ENCODE measurements at regions not wholly inside any gene's neighbourhood (a gene's known extent, or its start where the extent isn't known, plus 50 kb on each side); places are given as distances from the start of the nearest gene placed in this dataset.
"Not testable (repeated sequence)": the region's sequence is repeated elsewhere in the genome, so short reads cannot be mapped to it uniquely, and the experiment has no call there.

DNA sequence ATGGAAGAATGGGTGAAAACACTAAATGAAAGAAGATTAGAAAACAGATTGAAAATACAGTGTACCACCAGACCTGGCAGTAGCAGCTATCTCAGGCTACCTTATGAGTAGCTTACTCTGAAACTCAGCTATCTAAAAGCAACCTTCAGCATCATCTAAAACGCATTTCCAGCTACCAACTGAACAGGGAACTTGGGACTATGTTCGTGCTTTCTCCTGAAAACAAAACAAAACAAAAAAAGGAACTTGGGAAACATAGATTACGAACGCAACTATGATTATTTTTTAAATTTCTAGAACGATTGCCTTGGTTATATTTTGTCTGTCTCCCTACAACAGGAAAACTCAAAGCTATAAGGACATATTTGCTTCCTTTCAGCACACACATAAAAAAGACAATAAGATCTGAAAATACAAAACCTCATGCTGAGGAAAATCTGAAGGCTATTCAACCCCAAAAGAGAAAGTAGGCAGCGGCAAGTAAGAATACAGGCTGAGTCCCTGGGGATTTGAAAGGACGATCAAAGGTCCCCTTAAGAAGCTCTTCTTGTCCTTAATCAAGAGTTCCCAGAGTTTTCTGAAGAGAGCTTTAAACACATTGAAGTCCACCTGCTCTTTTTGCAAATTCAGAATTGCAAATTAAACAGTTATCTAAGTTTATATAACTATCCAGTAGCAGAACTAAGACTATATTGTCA, 53.4 kb downstream of the OR2K2 start:
- no peak for DNase-seq

DNA sequence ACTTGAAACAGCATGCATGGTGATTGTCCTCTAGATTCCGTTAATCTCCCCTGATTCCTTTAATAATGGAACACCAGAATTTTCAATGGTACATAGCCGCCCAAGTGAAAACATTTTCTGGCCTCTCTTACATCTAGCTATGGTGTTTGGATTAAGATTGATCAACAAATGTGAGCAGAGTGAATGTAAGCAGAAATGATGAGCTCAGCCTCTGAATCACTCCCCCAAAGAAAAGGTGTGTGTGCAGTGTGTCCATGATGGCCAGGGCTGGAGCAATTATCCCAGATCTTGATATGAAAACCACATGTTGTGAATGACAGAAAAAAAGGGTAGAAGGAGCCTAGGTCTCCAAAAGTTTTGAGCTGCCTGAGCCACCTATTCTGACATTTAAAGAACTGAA, 55.3 kb downstream of the OR2K2 start:
- no peak for DNase-seq

DNA sequence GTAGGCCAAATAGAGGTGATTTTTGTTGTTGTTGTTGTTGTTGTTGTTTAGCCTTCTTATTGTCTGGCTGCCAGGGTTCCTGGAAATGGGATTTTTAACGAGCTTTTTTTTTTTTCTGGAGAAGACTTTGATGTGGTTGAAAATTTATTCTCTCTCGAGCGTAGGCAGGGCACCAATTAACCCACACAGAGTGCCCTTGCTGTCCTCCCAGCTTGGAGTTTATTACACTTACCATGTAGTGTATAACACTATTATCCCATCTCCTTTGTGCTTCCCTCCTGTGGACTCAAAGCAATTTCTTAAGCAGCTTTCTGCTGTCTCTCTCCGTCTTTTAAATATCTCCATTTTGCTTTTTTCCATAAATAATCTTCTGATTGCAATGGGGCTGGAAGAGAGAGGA, 57.4 kb downstream of the OR2K2 start:
- no peak for DNase-seq

DNA sequence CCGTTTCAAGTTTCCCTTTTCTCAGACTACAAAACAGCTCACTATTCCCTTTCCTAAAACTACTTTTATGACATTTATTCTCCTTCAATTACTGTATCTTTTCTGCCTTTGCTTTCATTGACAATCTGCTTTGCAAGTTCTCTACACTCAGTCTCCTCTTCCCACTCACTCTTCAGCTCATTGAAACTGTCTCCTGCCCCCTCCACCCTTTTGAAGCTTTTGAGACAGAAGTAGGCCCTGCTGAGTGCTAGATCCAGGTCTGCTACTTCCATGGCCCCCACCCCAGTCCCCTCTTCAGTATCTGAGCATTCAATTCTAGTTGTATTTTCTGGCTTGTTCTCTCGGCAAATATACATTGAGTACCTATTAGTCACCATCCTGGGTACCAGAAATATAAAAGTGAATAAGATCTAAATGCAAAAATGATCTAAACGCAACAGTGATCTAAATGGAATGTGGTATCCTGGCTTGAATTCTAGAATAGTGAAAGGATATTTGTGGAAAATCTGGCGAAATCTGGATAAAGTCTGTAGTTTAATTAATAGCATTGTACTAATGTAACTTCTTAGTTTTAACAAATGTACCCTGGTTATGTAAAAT, 58.4 kb downstream of the OR2K2 start:
- no peak for DNase-seq

DNA sequence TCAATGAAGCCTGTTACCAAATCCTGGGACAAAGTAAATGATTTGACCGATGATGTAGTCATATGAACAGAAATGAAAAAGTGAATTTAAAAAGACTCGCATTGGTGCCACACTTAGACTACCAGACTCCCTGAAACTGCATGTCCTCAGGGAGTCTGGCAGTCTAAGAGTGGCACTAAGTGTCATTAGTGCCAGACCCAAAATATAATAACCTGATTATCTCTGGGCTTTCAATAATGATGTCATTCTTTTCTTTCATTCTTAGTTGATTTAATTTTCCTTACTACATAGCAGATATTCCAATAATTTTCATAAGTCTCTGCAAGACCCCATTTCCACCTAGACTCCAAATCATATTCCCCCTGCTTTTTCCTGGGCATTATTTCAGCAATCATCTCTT, 59.0 kb downstream of the OR2K2 start:
- no peak for DNase-seq

DNA sequence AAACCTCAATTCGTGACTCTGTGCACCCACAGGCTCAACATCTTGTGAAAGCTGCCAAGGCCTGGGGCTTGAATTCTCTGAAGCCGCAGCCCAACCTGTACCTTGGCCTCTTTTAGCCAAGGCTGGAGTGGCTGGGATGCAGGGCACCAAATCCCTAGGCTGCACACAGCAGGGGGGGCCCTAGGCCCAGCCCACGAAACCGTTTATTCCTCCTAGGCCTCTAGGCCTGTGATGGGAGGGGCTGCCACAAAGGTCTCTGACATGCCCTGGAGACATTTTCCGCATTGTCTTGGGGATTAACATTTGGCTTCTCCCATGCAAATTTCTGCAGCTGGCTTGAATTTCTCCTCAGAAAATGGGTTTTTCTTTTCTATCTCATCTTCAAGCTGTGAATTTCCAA, 64.0 kb downstream of the OR2K2 start:
- not testable (repeated sequence) for DNase-seq

DNA sequence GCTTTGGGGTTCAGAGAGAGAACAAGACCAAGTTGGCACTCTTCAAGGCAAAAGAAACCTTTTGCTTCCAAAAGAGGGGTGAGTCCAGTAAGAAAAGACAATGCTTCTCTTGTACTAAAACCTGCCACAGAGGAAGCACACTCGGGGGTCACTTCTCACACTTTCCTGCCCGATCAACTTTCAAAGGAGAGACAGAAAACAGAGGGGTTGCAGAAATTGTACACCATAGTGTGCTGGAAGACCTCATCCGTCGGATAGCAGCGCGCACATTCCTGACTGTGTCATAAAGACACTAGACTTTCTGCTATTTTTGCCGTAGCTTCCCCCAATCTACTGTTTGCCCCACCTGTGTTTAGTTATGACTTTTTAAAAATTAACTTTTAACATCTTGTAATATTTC, 66.9 kb downstream of the OR2K2 start:
- no peak for DNase-seq

DNA sequence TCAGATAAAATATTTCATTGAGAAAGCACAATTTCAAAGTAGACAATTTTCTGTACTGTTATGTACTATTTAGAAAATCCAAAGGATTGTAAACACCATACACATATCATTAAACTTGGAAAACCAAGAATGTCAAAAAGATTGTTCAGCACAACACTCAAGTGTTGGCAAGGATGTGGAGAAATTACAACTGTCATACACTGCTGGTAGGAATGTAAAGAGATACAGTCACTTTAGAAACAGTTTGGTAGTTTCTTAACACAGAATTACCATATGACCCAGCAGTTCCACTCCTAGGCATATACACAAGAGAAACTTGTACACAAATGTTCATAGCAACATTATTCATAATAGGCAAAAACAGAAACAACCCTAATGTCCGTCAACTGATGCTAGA, 71.2 kb downstream of the OR2K2 start:
- DNase-seq = no peak

DNA sequence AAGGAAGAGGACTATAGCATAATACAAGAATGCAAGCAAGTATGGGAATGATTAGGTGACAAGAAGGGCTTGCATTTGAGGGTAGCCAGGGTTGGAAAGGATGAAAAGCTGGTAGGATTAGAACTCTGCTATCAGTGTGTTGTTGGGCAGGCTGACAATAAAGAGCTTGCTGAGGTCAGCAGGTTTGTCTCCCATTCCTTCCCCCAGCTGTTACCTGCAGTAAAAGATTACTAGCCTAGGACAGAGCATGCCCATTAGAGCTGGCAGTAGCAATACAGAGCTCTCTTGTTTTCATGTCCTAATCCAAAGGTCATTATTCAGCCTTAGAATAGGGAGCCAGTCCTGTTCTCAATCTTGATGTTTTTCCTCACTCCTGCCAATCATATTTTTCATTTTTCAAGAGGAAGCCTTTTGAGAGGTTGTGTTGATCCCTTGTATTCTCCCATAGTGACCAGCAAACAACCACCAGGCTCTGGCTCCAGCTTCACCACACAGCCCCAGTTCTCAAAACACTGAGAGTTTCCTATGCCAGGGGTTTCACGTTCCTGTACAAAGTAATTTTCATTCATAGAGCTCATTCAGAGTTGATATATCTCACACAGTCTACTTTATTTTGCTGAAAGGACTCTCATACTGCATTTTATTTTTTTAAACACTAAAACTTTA, 71.7 kb downstream of the OR2K2 start:
- DNase-seq = no peak

DNA sequence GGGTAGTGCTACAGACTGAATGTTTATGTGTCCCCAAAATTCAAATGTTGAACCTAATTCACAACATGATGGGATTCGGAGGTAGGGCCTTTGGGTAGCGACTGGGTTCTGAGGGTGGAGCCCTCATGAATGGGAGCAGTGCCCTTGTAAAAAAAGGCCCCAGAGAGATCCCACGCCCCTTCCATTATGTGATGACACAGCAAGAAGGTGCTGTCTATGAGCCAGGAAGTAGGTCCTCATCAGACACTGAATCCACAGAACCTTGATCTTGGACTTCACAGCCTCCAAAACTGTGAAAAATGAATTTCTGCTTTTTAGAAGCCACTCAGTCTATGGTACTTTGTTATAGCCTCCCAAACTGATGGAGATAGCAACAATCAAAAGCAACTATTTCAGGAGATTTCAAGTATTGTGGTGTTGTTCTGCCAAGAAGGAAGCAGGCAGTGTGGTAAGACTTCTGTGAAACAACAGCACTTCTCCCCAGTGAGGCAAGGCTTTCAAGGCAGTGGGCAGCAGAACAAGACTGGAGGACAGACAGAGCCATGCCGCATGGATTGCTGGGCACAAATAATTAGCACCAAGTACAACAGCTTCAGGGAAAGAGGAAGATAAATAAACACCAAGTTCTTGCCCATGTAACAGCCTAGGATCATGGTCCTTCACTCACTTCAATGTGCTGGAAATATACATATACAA, 76.1 kb downstream of the OR2K2 start:
- DNase-seq = no peak

DNA sequence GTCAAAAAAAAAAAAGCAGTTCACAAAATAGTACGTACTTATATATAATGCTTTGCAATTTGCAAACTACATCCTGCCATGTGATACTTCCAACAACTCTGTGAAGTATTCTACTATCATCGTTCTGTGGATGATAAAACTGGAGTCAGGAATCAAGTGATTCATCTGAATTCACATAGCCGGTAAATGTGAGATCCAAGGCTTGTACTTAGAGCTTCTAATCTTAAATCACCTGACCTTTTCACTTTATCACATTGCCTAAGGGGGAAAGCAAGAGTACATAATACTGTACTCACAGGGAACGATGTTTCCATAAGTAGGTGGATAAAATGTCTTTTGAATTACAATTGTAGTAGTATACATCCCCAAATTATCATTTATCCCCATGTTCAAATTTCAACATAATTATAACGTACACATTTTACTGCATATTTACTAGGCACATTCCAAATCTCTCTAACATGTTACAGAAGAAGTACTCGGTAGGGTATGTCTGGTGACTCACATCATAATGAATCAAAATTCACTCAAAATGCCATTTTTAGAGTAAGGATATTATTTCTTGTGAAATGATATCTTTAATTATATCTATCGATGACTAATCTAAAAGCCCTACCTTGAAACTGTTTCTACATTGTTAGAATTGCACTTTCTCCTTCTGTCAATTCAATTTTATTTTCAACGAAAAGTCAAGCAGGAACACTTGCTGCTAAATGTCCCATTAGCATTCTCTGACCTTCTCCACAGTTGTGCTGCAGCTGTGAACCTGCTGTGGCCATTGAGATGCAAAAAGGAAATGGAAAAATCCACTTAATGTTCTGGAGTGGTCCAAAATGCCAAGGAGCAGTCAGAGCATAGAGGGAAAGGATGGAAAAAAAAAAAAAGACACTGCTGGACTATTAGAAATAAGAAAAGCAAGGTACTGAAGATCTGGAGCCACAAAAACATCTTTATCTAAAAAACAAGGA, 78.9 kb downstream of the OR2K2 start:
- DNase-seq = no peak

DNA sequence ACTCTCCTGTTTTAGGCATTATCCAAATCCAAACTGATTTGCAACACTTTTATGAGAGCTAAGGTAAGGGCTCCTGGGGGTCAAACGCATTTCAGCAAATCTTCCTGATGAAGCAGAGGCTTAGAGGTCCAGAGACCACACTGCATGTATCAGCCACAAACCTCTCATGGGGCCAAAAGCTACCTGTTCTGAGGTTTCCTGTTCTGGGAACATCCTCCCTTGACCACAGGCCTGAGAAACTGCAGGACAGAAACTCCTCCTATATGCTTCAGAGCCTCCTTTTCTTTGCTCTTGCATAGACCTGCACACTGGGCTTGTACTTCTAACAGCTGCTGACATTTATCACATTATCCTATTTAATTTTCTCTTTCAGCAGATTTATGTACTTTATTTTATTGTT, 92.6 kb downstream of the OR2K2 start:
- no peak for DNase-seq

DNA sequence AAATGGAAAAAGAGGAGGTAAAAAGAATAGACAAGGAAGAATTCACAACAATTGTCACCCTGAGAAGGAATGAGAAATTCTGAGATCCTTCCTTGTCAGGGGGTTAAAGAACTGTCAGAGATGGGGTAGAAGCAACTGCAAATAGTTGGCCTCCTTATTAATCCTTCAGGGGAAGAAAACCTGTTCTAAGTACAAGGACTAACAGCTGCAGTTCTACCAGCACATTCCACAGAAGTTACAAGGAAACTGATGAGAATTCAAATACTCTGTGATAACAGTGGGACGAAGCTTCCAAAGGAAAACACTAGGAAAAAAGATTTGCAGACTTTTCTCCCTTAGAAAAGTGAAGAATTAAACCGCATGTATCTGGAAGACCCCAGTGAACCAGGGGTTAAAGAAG, 93.7 kb downstream of the OR2K2 start:
- no peak for DNase-seq

DNA sequence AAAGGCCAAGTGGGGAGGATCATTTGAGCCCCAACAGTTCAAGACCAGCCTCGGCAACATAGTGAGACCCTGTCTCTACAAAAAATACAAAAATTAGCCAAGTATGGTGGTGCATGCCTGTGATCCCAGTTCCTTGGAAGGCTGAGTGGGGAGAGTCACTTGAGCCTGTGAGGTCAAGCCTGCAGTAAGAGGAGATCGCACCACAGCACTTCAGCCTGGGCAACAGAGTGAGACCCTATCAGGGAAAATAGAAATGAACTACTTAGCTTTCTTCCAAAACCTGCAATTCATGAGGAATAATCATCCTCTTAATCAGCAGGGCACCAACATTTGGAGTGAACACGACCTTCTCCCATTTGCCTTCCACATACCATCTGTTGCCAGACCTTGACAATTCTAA, 96.1 kb downstream of the OR2K2 start:
- DNase-seq = no peak

DNA sequence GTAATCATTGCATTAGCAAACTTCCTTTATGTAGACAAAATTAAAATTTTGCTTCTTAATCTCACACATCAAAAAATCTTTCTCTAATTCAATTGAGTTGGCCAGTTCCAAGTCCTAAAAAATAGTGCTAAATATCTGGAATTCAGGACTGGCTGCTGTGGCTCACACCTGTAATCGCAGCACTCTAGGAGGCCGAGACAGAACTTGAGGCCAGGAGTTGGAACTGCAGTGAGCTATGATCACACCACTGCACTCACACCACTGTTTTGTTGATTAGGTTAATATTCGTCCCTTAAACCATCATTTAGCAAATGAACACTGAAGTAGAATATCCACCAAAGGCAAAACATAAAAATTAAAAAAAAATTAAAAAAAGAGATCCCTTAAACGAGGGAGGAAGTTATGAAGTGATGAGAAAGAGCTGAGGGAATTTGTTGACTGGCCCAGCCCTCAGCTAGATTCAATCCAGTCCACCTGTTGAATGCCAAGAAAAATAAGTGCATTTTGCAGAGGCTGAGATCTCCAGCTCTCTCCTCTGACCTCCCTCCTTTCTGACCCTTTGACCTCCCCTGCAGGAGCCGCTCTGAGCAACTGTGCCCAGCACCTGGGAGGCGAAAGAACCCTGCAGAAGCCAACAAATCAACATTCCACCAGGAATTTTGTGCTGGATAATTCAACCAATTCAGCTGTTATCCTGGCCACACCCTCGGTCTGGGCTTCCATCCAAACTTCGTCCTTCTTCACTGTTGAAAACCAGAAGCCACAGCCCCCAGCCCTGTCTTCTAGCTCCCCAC, 96.8 kb downstream of the OR2K2 start:
- DNase-seq = no peak

DNA sequence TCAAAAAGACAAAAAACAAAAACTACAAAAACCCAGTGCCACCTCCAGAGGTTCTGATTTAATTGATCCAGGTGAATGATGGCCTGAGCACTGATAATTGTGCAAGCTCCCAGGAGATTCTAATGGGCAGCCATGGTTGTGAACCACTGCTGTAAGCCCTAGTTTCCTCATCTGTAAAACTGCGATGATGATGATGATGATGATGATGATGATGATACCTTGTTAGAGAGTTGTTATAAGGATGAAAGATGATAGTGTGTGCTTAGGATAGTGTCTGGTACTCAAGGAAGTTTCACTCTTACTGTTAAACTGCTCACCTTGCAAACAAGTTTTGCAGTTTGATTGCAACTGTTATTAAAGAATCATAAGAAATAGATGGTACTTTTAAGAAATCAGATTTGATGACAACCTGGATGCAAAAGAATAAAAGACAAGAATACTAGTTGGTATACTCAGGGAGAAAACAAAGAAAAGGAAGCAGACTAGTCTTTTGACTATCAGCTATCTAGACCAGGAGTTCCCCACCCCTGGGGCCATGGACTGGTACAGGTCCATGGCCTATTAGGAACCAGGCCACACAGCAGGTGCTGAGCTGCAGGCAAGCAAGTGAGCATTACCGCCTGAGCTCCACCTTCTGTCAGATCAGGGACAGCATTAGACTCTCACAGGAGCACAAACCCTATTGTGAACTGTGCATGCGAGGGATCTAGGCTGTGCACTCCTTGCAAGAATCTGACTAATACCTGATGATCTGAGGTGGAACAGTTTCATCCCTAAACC, 98.0 kb downstream of the OR2K2 start:
- DNase-seq = no peak

DNA sequence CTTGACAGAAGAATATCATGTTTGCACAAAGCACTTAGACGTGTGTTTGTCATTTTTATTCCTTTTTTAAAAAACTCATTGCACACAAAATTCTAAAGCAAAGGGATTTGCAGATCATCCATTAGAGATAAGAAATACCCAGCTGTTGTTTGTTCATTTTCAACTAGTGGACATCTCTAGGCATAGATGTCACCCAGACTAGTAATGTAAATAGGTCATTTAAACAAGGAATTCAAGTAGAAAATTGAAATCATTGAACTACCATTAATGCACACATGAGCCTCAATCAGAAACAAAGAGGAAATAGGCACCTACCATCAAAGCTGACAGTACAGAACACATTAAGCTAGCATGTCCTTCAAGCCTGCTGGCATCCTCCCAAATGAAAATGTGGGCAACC, 107.3 kb downstream of the OR2K2 start:
- no peak for DNase-seq

DNA sequence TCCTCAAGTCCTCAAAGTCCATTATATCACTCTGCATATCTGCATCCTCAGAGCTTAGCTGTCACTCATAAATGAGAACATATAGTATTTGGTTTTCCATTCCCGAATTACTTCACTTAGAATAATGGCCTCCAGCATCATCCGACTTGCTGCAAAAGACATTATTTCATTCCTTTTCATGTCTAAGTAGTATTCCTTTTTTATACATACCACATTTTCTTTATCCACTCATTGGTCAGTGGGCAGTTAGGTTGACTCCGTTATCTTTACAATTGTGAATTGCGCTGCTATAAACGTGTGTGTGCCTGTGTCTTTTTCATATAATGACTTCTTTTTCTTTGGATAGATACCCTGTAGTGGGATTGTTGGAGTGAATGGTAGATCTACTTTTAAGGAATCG, 117.2 kb downstream of the OR2K2 start:
- DNase-seq = no peak

DNA sequence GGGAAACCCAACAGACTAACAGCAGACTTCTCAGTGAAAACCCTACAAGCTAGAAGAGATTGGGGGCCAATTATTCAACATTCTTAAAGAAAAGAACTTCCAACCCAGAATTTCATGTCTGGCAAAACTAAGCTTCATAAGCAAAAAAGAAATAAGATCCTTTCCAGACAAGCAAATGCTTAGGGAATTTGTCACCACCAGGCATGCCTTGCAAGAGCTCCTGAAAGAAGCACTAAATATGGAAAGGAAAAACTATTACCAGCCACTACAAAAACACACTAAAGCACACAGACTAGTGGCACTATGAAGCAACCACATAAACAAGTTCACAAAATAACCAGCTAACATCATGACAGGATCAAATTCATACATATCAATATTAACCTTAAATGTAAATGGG, 131.1 kb downstream of the OR2K2 start:
- DNase-seq = no peak

DNA sequence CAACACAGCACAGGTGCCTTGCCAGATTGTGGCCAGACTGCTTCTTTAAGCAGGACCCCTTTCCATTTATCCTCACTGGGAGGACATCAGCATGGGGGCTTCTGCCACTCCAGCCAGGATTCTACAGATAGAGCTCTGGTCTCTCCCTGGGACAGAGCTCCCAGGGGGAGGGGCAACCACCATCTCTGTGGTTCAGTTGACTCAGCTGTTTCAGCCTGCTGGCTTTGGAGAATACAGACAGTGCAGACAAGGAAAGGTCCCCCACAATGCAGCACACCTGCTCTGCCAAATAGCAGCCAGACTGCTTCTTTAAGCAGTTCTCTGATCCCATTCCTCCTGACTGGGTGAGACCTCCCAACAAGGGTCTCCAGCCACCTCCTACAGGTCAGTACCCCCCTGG, 132.8 kb downstream of the OR2K2 start:
- no peak for DNase-seq

DNA sequence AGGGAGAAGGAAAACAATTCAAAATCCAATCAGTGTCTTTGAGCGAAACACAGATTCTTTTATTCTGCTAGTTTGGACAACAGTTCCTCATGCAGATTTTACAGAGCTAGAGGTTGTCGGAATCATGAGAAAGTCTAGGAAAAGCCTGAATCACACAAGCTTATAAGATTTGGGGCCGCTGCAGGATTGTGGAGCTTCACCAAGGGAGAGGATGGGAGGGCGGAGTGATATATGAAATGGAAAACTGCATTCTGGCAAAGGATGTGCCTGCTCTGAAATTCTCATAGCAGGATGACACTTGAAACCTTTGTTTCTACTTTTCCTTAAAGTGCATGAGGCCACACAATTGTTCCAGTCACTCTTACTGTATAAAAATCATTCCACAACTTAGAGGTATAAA, 134.3 kb downstream of the OR2K2 start:
- DNase-seq = no peak
